ENCODE measurements at regions not wholly inside any gene's neighbourhood (a gene's known extent, or its start where the extent isn't known, plus 50 kb on each side); places are given as distances from the start of the nearest gene placed in this dataset.

- TF ChIP-seq REST (IDR thresholded peaks at IDR 0.05; ENCODE audit: low read depth), result no peak
- no peak for TF ChIP-seq ZBTB7A (IDR thresholded peaks at IDR 0.05; ENCODE audit: low read depth)
- no peak for TF ChIP-seq YY1 (IDR thresholded peaks at IDR 0.05; ENCODE audit: low read depth)
- TF ChIP-seq CEBPB (IDR thresholded peaks at IDR 0.05), result no peak
Measured at GRCh38 chr13:74270018-74270417, 135.8 kb upstream of the KLF12 start.

- TF ChIP-seq TEAD4 (IDR thresholded peaks at IDR 0.05) (no peak), RAD21 (IDR thresholded peaks at IDR 0.05; ENCODE audit: low read depth) (no peak), MAX (IDR thresholded peaks at IDR 0.05) (no peak), ZBTB7A (IDR thresholded peaks at IDR 0.05; ENCODE audit: low read depth) (no peak), EP300 (IDR thresholded peaks at IDR 0.05; ENCODE audit: borderline replicate concordance) (no peak), CREB1 (IDR thresholded peaks at IDR 0.05; ENCODE audit: low read depth) (no peak), TAF1 (IDR thresholded peaks at IDR 0.05; ENCODE audit: low read depth) (no peak), REST (IDR thresholded peaks at IDR 0.05; ENCODE audit: low read depth) (no peak), YY1 (IDR thresholded peaks at IDR 0.05; ENCODE audit: low read depth) (no peak), NFIC (IDR thresholded peaks at IDR 0.05) (no peak), CEBPB (IDR thresholded peaks at IDR 0.05) (no peak)
Measured at GRCh38 chr13:74266861-74267260, 132.7 kb upstream of the KLF12 start.

- TF ChIP-seq RAD21 (IDR thresholded peaks at IDR 0.05; ENCODE audit: low read depth), result no peak
Measured at GRCh38 chr13:74266309-74266708, 132.1 kb upstream of the KLF12 start.

GRCh38 chr13:74264333-74264732 lies 130.1 kb upstream of the KLF12 start:
- no peak for TF ChIP-seq CREB1 (IDR thresholded peaks at IDR 0.05; ENCODE audit: low read depth)
- TF ChIP-seq USF1 (IDR thresholded peaks at IDR 0.05), result no peak
- no peak for TF ChIP-seq EGR1 (IDR thresholded peaks at IDR 0.05)
- no peak for TF ChIP-seq CEBPB (IDR thresholded peaks at IDR 0.05)
- TF ChIP-seq TCF12 (IDR thresholded peaks at IDR 0.05; ENCODE audit: low read depth), result no peak
- no peak for TF ChIP-seq ZBTB7A (IDR thresholded peaks at IDR 0.05; ENCODE audit: low read depth)
- TF ChIP-seq TAF1 (IDR thresholded peaks at IDR 0.05; ENCODE audit: low read depth), result no peak

GRCh38 chr13:74259641-74260040 lies 125.4 kb upstream of the KLF12 start:
- no peak for TF ChIP-seq TCF12 (IDR thresholded peaks at IDR 0.05; ENCODE audit: low read depth)

GRCh38 chr13:74258961-74259360 lies 124.8 kb upstream of the KLF12 start:
- no peak for TF ChIP-seq YY1 (IDR thresholded peaks at IDR 0.05; ENCODE audit: low read depth)
- TF ChIP-seq TCF12 (IDR thresholded peaks at IDR 0.05; ENCODE audit: low read depth), result no peak
- no peak for TF ChIP-seq EP300 (IDR thresholded peaks at IDR 0.05; ENCODE audit: borderline replicate concordance)
- TF ChIP-seq USF1 (IDR thresholded peaks at IDR 0.05), result no peak
- no peak for TF ChIP-seq TEAD4 (IDR thresholded peaks at IDR 0.05)
- TF ChIP-seq REST (IDR thresholded peaks at IDR 0.05; ENCODE audit: low read depth), result no peak
- no peak for TF ChIP-seq TAF1 (IDR thresholded peaks at IDR 0.05; ENCODE audit: low read depth)
- no peak for TF ChIP-seq FOXM1 (IDR thresholded peaks at IDR 0.05; ENCODE audit: borderline replicate concordance, low read depth)
- TF ChIP-seq CEBPB (IDR thresholded peaks at IDR 0.05), result no peak
- TF ChIP-seq RAD21 (IDR thresholded peaks at IDR 0.05; ENCODE audit: low read depth), result no peak
- TF ChIP-seq EGR1 (IDR thresholded peaks at IDR 0.05), result no peak

All from Ishikawa (cell line).